ENCODE measurements at regions not wholly inside any gene's neighbourhood (a gene's known extent, or its start where the extent isn't known, plus 50 kb on each side); places are given as distances from the start of the nearest gene placed in this dataset.

GRCh38 chr2:196331851-196332250 lies 160.5 kb upstream of the STK17B start:
- H3K27me3 ChIP-seq: no peaks in the 10 kb centered on the region
- no peak overlapping the region for H3K27ac ChIP-seq
- no peak for DNase-seq
- intact Hi-C loops (cut with DNase I): no loop called here
- H3K9me3 ChIP-seq: no peaks in the 10 kb centered on the region
- 22 to 30% methylated on average over 4 of the region's 4 CpGs for WGBS, 2 donors
- no peak overlapping the region for H3K4me3 ChIP-seq
- ATAC-seq: no peak
- no peaks in the 10 kb centered on the region for H3K4me1 ChIP-seq
- TF ChIP-seq POLR2A (IDR thresholded peaks at IDR 0.05) (no peak), CTCF (IDR thresholded peaks at IDR 0.05) (no peak)
- H3K36me3 ChIP-seq (replicated peaks in 1 of 2; ENCODE audit: insufficient read depth in 1 of 2, low read depth in 2 of 2): no peaks in the 10 kb centered on the region

GRCh38 chr2:196333397-196333796 lies 162.0 kb upstream of the STK17B start:
- Histone ChIP-seq H3K4me3 (no peak overlapping the region), H3K27me3 (no peaks in the 10 kb centered on the region), H3K4me1 (no peaks in the 10 kb centered on the region), H3K9me3 (no peaks in the 10 kb centered on the region), H3K36me3 (replicated peaks in 1 of 2; ENCODE audit: insufficient read depth in 1 of 2, low read depth in 2 of 2) (no peaks in the 10 kb centered on the region), H3K27ac (no peak overlapping the region)
- intact Hi-C loops (cut with DNase I): no loop called here
- TF ChIP-seq POLR2A (IDR thresholded peaks at IDR 0.05) (no peak), CTCF (IDR thresholded peaks at IDR 0.05) (no peak)
- DNase-seq: no peak
- ATAC-seq: no peak

- Histone ChIP-seq H3K36me3 (replicated peaks in 1 of 2; ENCODE audit: insufficient read depth in 1 of 2, low read depth in 2 of 2) (no peaks in the 10 kb centered on the region), H3K4me3 (no peak overlapping the region), H3K9me3 (no peaks in the 10 kb centered on the region), H3K27me3 (no peaks in the 10 kb centered on the region), H3K4me1 (no peaks in the 10 kb centered on the region), H3K27ac (no peak overlapping the region)
- WGBS, 2 donors: 66% methylated on average over 3 of the region's 3 CpGs
- no peak for TF ChIP-seq POLR2A (IDR thresholded peaks at IDR 0.05)
- no peak for TF ChIP-seq CTCF (IDR thresholded peaks at IDR 0.05)
- ATAC-seq (no peak), DNase-seq (no peak)
- intact Hi-C loops (cut with DNase I): loop anchor here (5.0 kb wide), 1 partner anchor 252 kb away; no protein-coding TSS in a partner anchor
These were observed 163.3 kb upstream of the STK17B start for GRCh38 chr2:196334710-196335109.

GRCh38 chr2:196335221-196335634 lies 163.8 kb upstream of the STK17B start:
- whole genome bisulfite sequencing, 2 donors: 43 to 51% methylated on average over 6 of the region's 6 CpGs
- no peaks in the 10 kb centered on the region for H3K36me3 ChIP-seq (replicated peaks in 1 of 2; ENCODE audit: insufficient read depth in 1 of 2, low read depth in 2 of 2)
- ATAC-seq: no peak
- no peaks in the 10 kb centered on the region for H3K9me3 ChIP-seq
- no peaks in the 10 kb centered on the region for H3K4me1 ChIP-seq
- H3K4me3 ChIP-seq: no peak overlapping the region
- no peak for TF ChIP-seq CTCF (IDR thresholded peaks at IDR 0.05)
- no peak for TF ChIP-seq POLR2A (IDR thresholded peaks at IDR 0.05)
- H3K27ac ChIP-seq: no peak overlapping the region
- no peaks in the 10 kb centered on the region for H3K27me3 ChIP-seq
- DNase-seq: no peak
- intact Hi-C loops (cut with DNase I): loop anchor here (5.0 kb wide), 1 partner anchor 253 kb away; no protein-coding TSS in a partner anchor

- TF ChIP-seq CTCF (IDR thresholded peaks at IDR 0.05) (no peak), POLR2A (IDR thresholded peaks at IDR 0.05) (no peak)
- no peaks in the 10 kb centered on the region for H3K9me3 ChIP-seq
- no peak overlapping the region for H3K4me3 ChIP-seq
- no peaks in the 10 kb centered on the region for H3K36me3 ChIP-seq (replicated peaks in 1 of 2; ENCODE audit: insufficient read depth in 1 of 2, low read depth in 2 of 2)
- DNase-seq (no peak), ATAC-seq (no peak)
- no peaks in the 10 kb centered on the region for H3K4me1 ChIP-seq
- no peak overlapping the region for H3K27ac ChIP-seq
- intact Hi-C loops (cut with DNase I): loop anchor here (5.0 kb wide), 1 partner anchor 254 kb away; no protein-coding TSS in a partner anchor
- no peaks in the 10 kb centered on the region for H3K27me3 ChIP-seq
- 53 to 65% methylated on average over 6 of the region's 6 CpGs for WGBS, 2 donors
These were observed 164.8 kb upstream of the STK17B start for GRCh38 chr2:196336207-196336606.
